ENCODE measurements at regions not wholly inside any gene's neighbourhood (a gene's known extent, or its start where the extent isn't known, plus 50 kb on each side); places are given as distances from the start of the nearest gene placed in this dataset.
A peak's percentile ranks its signal among the peaks of the same experiment; 100 is the strongest.
"Not testable (repeated sequence)": the region's sequence is repeated elsewhere in the genome, so short reads cannot be mapped to it uniquely, and the experiment has no call there.

- DNase-seq (ENCODE audit: low spot score) = no peak
These were observed 362.2 kb upstream of the IRAK1BP1 start for GRCh38 chr6:78505178-78505577.

DNA sequence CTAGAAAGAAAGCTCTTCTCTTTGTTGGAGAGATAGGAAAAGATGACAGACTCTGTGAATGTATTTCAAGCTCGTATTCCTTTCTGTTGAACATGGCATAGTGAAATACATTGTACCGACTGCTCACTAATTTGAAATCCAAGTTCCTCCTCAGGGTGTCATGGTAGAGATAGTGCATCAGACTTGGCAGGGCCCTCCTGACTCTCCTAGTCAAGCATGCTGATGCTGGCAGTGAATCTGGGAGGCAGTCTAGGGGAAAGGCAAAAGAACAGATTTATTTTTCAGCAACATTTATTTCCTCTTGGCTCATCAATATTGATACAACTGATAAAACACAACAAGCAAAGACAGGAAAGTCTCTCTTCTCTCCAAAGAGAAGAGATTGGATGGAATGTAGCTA lies 356.3 kb upstream of the IRAK1BP1 start:
- no peak for DNase-seq (ENCODE audit: low spot score)

DNA sequence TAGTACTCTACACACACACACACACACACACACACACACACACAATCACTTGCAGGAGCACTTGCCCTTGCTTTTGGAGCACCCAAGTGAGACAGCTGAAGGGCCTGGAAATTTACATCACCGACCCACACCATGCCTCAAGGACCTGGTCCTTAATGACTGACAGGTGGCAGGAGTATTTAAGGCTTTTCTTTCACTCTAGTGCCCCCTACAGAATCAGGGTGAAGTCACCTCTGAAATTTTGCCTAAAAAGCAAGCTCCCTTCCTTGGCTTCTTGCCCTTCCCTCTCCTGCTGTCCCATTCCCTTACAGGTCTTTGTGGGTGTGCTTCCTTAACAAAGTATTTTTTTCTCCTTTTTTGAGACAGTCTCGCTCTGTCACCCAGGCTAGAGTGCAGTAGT lies 353.5 kb upstream of the IRAK1BP1 start:
- peak; percentile 3 for DNase-seq (ENCODE audit: low spot score)

DNA sequence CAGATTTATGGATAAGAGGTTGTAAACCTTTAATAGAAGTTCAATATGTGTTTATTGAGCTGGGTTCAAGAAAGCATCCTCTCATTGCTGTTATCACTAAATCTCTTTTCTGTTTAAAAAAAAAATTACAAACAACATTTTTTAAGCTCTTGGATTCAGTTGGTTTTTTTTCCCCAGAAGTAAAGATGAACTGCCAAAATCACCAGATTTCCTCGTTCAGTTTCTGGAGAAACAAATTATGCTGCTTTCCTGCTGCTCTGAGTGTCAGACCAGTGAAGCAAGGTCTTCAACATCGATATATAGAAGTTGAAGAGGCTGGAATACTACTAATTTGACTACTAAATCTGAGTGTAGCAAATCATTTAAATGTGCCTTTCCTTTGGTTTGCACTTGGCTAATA lies 352.1 kb upstream of the IRAK1BP1 start:
- no peak for DNase-seq (ENCODE audit: low spot score)

DNA sequence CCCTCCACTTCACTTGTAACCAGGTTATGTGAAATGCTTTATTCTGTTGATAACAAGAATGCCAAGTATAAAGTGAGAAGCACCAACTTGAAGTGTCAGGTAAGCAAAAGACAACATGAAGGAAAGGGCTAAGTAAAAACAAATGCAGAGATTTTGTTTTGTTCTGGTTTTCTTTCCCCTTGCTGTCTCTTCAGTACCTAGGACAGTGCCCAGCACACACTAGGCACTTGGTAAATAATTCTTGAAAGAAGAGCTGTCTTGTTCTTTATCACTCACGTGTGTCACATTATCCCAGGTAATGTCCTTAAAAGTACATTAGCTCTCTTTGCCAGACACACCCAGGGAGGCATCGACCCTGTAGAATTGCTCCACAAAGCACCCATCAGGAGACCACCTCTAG lies 350.0 kb upstream of the IRAK1BP1 start:
- no peak for DNase-seq (ENCODE audit: low spot score)

DNA sequence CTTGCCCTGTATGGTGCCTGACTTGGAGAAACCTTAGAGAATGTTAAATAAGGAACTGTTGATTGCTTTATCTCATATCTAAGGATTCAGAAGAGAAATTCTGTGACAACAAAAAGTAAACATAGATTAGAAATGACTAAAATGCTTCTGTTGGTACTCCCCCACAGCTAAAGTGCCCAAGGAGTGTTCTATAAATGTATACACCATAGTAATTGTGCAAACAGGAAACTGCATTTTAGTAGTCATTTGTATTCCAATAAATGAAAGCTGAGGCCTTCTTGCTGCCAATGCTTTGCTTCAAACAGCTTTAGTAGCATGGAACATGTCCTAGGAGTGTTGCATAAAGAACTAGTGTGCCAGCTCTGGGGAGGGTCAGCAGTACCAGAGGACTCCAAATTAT lies 343.7 kb upstream of the IRAK1BP1 start:
- no peak for DNase-seq (ENCODE audit: low spot score)

- no peak for DNase-seq (ENCODE audit: low spot score)
These were observed 341.4 kb upstream of the IRAK1BP1 start for GRCh38 chr6:78525976-78526375.

DNA sequence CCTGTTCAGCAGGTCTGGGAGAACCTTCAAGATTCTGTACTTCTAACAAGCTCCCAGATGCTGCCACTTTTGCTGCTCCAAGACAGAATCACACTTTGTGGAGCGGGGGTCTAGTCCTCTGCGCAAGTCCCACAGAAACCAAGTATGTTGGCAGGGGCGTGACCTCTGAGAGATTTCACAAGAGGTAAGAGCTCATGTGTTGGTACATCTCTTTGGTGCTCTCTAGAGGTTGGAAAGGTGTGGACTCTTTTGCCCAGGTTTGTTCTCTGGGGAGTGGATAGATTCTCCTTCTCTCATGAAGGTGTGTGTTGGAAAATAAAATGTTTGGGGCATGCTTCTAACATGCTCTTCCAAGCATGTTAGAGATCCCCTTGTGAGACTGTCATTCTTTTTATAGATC lies 340.9 kb upstream of the IRAK1BP1 start:
- no peak for DNase-seq (ENCODE audit: low spot score)

- no peak for DNase-seq (ENCODE audit: low spot score)
These were observed 338.4 kb upstream of the IRAK1BP1 start for GRCh38 chr6:78528926-78529325.

DNA sequence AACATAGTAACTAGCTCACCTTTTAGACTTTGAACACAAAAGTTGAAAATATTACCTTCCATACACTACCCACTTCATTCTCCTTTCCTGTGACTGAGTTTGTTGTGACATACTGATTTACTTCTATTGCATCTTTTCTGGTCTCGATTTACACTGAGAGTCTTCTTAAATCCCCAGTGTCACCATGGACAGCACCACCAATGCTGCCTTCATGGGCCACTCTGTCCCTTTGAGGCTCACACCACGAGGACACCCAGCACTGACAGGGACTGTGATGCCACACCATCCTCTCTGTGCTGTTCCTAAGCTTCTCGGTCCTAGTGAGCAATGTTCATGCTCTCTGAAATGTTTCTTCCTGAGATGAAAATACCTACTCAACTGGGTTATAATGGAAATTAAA lies 337.1 kb upstream of the IRAK1BP1 start:
- no peak for DNase-seq (ENCODE audit: low spot score)

- DNase-seq (ENCODE audit: low spot score) = no peak
These were observed 333.9 kb upstream of the IRAK1BP1 start for GRCh38 chr6:78533426-78533825.

GRCh38 chr6:78533876-78534275 lies 333.5 kb upstream of the IRAK1BP1 start:
- DNase-seq (ENCODE audit: low spot score) = no peak

DNA sequence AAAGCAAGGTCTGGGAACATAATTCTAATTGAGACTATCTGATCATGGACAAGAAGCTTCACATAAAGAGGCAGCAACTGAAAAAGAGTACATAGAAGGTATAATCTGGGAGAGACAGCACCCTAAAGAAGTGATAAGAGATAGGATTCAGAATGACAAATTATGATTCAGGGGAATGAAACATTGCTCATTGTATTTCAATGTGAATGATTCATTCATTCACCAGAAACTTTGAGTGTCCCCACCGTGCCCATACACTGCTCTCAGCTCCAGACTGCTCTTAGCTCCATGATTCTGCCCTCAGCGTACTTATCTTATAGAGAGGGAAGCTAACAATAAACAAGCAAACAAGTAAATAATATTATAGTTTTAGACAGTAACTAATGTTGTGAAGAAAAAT lies 329.3 kb upstream of the IRAK1BP1 start:
- DNase-seq (ENCODE audit: low spot score) = no peak

DNA sequence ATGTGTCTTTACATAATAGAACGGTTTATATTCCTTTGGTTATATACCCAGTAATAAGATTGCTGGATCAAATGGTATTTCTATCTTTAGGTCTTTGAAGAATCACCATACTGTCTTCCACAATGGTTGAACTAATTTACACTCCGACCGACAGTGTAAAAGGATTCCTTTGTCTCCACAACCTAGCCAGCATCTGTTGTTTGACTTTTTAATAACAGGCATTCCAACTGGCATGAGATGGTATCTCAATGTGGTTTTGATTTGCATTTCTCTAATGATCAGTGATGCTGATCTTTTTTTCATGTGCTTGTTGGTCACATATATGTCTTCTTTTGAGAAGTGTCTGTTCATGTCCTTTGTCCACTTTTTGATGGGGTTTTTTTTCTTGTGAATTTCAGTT lies 319.7 kb upstream of the IRAK1BP1 start:
- DNase-seq (ENCODE audit: low spot score) = not testable (repeated sequence)

- no peak for DNase-seq (ENCODE audit: low spot score)
These were observed 316.0 kb upstream of the IRAK1BP1 start for GRCh38 chr6:78551361-78551760.

DNA sequence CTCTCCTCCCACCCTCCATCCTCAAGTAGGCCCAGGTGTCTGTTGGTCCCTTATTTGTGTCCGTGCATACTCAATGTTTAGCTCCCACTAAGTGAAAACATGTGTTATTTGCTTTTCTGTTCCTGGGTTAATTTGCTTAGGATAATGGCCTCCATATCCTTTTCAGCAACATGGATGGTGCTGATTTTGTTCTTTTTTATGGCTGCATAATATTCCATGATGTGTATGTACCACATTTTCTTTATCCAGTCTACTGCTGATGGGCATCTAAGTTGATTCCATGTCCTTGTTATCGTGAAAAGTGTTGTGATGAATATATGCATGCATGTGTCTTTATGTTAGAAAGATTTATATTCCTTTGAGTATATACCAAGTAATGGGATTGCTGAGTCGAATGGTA lies 314.9 kb upstream of the IRAK1BP1 start:
- DNase-seq (ENCODE audit: low spot score) = no peak

DNA sequence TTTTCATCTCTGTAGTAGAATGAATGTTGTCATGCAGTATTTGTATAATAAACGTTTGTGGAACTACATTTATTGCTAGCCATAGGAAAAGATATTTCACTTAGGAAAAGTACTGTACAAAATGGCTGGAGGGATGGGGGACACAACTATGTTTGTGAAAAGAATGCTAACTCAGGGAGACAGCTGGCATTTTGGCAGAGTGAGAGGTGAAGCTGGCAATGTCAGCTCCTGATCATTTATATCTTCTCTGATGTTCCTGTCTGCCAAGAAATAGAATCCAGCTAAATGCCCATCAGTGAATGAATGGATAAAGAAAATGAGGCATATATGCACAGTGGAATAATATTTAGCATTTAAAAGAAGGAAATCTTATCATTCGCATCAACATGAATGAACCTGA lies 313.0 kb upstream of the IRAK1BP1 start:
- no peak for DNase-seq (ENCODE audit: low spot score)

DNA sequence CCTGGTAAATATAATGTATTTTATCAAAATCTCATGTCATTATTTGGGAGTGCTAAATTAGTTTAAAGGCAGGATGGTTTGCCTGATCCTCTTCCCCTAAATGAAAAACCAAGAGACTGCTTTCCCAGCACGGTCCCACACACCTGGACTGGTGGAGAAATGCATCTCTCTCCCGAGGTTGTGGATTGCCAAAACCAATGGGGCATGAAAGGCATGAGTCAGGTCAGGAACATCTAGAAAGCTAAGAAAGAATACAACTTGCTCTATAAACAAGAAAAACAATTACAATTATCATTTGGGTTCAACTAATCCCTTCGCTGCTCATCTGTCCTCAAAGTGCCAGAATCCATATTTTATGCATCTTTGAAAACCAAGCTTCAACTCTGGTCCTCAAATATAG lies 308.3 kb upstream of the IRAK1BP1 start:
- no peak for DNase-seq (ENCODE audit: low spot score)

DNA sequence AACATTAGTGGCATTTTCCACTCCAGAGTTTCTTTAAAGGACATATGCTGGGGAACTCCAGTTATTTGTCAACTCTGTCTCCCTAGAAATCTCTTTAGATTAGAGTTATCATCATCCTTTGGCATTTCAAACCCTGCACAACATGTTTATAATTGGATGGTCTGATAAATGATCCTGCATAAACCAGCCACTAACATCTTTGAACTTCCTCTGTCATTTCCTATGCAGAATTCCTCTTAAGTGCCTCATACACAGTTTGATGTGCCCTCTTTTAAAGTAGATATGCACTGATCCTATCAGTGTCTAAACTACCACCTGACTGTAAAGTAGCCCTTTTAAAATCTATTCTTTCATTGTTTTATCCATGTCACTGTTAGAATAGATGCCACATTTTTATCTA lies 306.3 kb upstream of the IRAK1BP1 start:
- DNase-seq (ENCODE audit: low spot score) = no peak

GRCh38 chr6:78565997-78566396 lies 301.4 kb upstream of the IRAK1BP1 start:
- DNase-seq (ENCODE audit: low spot score) = no peak

DNA sequence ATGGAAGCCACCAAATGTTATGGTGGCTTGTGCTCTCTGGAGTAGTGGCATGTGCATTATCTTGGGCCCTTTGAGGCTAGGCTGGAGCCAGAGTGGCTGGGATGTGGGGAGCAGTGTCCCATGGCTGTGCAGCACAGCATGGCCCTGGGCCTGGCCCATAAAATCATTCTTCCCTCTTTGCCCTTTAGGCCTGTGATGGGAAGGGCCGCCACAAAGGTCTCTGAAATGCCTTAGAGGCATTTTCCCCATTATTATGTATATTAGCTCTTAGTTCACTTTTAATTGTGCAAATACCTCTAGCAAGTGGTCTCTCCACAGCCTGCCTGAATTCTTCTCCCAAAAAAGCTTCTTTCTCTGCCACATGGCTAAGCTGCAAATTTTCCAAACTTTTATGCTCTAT lies 297.3 kb upstream of the IRAK1BP1 start:
- DNase-seq (ENCODE audit: low spot score) = no peak

- DNase-seq (ENCODE audit: low spot score) = no peak
These were observed 289.8 kb upstream of the IRAK1BP1 start for GRCh38 chr6:78577585-78577984.

- DNase-seq (ENCODE audit: low spot score) = no peak
These were observed 288.9 kb upstream of the IRAK1BP1 start for GRCh38 chr6:78578430-78578829.

GRCh38 chr6:78580923-78581322 lies 286.4 kb upstream of the IRAK1BP1 start:
- DNase-seq (ENCODE audit: low spot score) = no peak

- DNase-seq (ENCODE audit: low spot score) = no peak
These were observed 284.3 kb upstream of the IRAK1BP1 start for GRCh38 chr6:78583079-78583478.
